ENCODE measurements at regions not wholly inside any gene's neighbourhood (a gene's known extent, or its start where the extent isn't known, plus 50 kb on each side); places are given as distances from the start of the nearest gene placed in this dataset.

DNA sequence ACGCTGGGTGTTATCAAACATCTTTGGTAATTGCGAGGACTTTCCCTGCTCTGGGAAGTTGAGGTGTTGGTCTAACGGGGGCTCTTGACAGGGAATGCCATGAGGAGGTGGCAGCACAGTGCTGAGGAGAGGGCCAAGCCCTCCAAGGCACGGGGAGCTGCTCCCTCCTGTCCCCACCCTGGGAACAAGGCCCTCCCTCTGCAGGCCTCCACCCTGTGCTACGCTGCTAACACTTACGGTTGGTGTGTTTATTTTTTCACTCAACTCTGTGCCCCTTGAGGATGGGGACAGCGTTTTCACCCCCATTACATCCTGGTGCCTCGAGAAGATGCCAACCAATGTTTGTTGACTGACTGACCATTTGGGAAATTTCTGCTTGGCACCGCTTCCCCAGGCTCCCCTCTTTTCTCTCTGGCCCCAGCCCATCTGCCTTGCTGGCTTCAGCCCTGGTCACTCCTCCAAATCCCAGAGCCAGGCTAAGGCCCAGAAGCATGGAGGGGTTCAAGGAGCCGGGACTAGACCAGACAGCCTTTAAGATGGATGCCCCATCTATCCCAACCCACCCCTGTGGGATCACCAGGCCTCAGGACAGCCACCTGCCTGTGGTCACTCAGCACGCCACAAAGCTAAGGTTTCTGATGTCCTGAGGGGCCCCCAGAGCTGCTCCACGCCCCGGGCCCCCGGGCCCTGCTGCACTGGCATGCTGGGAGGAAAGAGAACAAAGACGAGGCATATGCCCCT, 125.7 kb downstream of the BARX1 start:
- no peak for DNase-seq (ENCODE audit: low read depth in 1 of 2, low spot score in 1 of 2)

DNA sequence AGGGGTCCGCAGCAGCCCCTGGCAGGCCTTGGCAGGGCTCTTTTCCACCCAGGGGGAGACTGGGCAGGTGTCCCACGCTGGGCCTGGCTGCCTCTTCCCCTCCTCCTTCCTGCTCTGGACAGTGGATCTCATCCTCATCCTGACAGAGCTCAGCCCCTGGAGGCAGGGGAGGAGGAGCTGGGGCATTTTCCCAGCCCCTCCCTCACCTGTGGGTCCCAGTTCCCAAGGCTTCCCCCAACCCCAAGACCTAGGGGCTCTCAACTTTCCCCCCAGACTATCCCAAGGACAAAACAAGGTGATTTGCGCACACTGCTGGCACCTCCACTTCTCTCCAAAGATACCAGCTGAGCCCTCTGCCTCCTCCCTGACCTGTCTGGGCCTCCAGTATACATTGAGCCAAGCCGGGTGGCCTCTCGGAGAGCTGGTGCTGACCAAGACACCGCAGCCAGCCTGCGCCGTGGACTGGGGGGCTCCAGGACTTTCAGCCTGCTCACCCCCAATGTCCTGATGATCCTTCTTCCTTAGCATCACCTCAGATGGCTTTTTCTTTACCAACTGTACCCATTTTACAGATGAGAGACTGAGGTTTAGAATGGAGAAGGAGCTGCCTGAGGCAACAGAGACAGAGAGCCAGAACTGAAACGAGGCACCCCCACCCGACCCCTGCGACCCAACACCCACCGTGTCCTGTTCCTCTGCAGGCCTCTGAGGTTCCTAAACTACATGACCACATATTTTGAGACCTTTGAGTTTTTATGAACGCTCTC, 126.6 kb downstream of the BARX1 start:
- no peak for DNase-seq (ENCODE audit: low read depth in 1 of 2, low spot score in 1 of 2)

DNA sequence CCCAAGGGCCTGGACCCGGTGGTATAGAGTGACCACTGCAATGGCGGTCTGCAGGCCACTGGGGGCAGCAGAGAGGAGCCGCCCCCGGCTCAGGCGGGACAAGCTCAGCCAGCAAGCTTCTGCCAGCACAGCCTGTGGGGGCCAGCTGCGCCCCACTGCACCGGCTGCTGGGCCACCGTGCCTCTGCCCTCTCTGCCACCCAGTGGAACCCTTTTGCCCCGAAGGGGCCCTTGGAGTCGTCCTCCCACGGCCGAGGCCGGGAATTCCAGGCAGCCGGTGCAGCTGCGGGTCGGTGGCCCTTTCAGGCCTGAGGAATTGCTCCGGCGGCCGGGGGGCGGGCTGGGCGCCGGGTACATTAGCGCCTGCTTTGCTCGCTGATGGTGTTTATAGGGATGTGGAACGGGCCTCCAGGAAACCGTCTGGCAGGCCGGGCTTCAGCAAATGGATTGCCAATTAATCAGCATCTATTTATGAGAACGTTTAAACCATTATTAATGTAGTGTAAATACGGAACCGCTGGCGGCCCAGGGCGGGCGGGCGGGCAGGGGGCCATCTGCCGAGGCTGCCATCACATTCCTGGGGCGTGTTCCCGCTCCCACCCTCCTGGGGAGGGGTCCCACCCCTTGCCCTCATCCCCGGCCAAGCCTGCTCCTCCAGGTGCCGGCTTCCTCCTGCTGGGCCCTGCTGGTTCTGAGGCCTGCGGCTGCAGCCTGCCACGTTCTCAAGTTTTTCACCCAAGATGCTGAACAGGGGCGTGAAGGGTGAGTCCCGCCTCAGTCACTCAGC, 127.4 kb downstream of the BARX1 start:
- DNase-seq (ENCODE audit: low read depth in 1 of 2, low spot score in 1 of 2) = no peak

DNA sequence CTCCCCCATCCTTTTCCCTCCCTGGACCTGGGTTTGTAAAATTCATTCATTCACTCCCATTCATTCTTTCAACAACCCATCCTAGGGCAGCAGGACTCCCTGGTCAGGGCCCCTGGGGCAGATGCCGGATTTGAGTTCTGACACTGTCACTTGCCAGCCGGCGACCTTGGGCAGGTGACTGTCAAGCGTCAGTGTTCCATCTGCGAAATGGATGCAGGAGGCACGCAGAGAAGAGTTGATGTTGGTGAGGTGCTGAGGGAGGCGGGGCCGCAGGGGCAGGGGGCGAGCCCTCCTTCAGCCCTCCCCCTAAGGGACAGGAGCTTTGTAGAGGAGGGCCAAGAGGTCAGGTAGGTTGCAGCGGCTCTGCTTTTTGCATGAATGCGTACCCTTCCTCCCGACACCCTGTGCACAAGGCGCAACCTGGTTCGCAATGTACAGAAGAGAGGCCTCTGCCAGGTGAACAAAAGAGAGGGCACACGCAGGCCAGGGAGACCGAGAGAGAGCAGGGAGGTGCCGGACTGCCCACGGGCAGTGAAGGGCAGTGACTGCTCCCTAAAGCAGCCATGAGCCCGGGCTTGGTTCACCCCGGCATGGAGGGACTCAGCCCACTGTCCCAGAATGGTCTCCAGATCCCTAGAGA, 128.1 kb downstream of the BARX1 start:
- no peak for DNase-seq (ENCODE audit: low read depth in 1 of 2, low spot score in 1 of 2)

DNA sequence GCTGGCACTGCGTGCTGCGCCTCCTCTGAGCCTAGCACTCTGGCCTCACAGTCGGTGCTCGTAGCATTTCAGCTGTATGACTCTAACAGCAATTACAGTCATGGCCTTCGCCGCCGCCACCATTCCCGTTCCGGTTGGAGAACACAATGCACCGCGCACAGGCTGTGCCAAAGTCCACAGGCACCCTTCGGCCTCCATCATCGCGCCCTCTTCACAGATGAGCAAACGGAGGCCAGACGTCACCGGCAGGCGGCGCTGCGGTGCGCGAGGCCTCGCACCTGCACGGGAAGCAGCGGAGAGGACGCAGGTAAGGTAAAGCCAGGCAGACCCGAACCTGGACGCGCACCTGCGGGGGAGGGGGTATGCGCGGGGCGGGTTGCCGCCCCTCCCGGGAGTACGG, 128.9 kb downstream of the BARX1 start:
- DNase-seq (ENCODE audit: low read depth in 1 of 2, low spot score in 1 of 2) = peak in 1 of 2 donors; percentile 25

DNA sequence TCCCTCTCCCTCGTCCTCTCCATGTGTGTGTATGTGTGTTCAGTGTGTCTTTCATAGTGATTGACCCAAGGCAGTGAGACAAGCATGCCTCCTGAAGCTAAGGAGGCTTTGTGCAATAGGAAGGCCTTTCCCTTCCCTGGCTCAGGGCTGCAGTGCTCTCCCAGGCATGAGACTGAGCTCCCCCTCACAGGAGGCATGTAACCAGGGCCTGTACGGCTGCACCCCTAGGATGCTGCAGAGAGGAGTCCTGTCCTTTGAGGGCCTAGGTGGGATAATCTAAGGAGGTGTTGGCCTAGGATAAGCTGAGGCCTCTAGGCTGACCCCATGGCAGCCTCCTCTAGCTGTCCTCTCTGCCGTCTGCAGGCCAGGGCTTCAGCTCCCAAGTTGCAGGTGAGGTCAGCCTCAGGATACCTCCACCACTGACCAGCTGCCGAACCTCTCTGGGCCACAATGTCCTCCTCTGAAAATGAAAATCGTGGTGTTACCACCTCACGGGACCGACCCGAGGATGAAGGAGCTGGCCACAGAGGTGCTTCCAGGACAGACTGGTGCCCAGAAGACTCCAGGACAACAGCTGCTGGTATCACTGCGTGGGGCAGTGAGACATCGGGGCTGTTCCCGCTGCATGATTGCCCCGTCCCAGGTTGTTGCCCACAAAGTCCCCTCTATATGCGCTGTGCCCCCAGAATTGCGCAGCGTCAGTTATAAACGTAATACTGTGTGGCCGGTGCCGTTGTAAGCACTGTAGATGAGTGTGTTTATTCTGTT, 129.6 kb downstream of the BARX1 start:
- no peak for DNase-seq (ENCODE audit: low read depth in 1 of 2, low spot score in 1 of 2)

DNA sequence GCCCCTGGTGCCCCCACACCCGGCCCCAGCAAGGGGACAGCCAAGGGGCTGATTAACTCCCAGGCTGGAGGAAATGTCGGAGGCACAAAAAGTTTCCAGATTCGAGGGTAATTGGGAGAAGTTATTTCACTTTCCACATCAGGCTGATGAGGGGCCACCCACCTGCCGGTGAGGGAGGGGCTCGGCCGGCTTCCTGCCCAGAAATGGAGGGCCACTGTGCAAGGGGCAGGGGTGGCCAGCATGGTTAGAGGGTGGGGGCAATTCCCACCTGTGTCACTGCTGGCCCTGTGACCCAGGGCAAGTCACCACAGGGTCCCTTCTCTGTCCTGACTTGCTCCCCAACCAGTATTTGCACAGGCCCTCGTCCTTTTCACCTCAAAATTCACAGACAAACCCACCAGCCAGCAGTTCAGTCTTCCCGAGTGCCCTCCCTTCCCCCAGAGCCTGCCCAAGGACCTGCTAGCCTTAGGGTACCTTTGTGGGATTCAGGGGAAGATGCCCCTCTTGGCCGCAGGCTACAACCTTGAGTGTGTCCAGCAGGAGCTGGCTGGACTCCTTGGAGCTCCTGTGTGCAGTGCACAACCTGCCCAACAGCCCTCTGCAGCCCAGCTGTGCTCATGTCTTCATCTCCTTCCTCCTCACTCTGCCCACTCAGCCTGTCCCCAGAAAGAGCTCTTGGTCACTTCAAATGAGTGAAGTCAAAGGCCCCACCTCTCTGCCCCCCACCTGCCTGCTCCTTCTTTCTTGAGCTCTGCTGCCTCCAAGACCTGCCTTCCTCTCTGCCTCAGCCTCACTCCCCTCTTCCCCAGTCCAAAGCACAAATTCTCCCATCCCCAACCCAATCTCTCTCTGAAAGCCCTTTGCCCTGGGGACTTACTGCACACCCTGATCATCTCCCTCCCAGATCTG, 130.5 kb downstream of the BARX1 start:
- DNase-seq (ENCODE audit: low read depth in 1 of 2, low spot score in 1 of 2) = no peak

DNA sequence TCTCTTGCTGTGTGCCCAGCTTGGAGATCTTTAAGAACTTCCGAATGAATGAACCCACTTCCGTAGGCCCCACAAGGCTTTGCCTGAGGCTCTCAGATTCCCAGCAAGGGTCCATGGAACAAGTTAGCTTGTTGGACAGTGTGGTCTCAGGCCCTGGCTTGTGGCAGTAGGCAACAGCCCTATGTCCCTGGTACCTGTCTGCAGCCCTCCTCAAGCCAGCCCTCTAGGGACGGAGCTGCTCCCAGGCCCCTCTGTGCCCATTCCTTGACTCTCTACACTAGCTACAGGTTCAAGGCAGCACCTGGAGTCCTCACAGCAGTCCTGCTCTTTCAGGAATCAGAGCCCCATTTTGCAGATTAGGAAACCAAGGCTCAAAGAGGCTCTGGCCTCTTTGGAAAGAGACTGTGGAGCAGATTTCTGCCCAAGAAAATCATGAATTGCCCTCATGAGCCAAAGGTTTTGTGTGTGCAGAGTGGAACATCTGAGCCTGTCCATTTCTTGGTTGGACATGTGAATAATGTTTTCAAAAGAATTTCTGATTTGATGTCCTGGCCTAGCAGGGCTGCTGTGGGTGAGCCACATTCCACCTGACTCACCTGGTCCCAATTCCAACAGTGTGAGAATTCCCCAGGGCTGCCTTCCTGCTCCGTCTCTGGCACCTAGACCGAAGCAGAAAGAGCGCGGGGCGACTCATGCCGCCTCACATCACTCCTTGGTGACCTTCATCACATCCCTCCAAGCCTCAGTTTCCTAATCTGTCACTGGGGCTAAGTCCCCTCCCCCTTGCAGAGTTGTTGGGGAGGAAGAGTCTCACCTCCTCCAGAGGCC, 131.7 kb downstream of the BARX1 start:
- no peak for DNase-seq (ENCODE audit: low read depth in 1 of 2, low spot score in 1 of 2)

DNA sequence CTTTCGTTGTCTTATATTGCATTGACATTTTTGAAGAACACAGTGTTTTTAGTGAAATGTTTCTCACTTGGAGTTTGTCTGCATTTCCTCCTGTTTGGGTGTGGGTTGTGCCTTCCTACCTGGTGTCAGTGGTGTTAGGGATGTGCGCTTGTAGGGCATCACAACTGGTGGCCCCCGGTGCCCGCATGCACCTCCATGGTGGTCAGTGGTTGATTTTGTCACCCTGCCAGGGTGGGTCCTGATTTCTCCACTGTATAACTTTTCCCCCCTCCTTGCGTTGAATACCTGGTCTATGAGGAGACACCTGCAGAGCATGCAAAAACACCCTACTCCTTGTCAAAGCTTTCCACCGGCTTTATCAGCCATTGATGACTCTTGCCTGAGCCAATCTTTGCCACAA, 132.9 kb downstream of the BARX1 start:
- DNase-seq (ENCODE audit: low read depth in 1 of 2, low spot score in 1 of 2) = no peak

DNA sequence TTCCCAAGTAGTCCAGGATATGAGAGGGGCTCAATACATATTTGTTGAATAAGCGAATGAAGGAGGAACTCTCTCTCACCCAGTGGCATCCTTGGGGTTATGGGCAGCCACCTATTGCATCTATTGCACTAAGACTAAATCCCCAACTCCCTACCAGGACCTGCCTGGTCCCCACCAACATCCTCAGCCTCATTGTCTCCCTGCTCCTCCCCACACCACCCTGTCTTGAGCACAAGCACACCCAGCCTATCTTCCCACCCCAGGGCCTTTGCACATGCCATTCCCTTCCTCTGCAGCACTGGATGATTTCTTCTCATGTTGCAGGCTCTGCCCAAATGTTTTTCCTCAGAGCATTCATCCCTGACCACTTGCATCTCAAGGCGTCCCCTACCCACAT, 133.8 kb downstream of the BARX1 start:
- no peak for DNase-seq (ENCODE audit: low read depth in 1 of 2, low spot score in 1 of 2)

DNA sequence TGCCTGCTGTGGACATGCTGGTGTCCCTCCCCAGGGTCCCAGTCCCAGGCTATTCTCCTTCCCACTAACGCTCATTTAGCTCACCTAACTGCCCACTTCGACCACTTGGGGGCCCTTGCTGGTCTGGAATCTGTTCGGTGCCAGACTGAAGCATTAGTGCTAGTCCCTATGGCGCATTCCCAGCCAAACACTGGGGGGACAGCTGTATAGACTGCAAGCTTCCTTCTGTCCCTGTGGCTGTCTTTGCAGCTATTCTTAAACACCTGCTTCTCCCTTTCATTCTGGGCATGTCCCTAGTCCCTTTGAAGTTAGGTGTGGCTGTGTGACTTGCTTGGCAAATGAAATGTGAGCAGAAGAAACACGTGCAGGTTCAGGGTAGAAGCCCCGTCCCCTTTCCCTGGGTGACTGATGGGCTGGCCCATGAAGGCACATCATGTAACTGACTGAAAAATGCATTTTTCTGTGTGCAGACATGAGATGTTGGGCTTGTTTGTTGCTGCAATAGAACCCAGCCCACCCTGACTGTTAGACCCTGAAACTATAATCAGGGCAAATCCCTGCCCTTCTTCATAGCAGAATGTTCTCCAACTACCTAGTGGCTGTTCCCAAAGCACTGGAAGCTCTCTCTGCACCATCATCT, 134.4 kb downstream of the BARX1 start:
- no peak for DNase-seq (ENCODE audit: low read depth in 1 of 2, low spot score in 1 of 2)

DNA sequence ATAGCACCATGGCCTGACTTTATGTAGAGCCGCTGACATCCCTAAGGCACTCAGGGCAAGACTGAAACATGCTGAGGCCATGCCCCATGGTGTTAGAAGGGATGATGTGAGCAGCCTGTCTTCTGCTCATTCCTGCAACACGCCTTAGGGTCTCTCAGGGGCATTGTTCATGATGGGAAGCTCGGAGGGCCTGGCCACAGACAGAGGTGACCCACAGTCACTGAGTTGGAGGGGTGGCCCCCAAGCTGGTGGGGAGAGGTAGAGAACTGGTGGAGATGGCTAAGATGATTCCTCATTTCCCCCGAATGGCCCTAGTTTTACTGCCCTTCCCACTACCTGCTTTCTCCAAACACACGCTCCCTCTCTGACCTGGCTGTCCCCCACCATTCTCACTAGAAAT, 135.2 kb downstream of the BARX1 start:
- DNase-seq (ENCODE audit: low read depth in 1 of 2, low spot score in 1 of 2) = no peak

DNA sequence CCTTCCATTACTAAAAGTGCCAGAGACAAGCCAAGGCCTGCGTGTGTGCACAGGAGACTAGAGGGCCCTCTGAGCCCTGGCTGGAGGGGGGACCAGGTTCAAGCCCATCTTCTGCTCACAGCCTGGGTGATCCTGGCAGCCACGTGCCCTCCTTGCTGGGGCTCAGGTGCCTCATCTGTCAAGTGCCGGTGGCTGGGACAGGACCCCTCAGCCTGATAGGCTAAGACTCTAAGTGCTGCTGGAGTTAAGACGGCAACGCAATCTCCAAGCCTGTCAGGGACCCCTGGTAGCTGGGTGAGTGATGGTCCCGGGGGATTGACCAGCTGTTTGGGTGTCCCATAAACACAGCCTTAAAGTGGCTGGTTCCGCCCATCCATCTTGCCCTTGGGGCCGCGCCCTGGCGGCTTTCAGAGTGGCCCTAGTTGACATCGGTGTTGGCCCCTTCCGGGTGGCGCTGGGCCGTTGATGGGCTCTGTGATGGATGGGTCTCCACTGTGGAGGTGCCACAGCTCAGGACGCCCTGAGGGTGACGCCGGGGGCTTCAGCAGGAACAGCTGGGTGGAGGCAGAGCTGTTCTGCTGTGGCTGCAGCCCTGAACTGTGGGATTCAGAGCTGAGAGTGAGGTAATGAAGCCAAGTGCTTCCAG, 136.2 kb downstream of the BARX1 start:
- no peak for DNase-seq (ENCODE audit: low read depth in 1 of 2, low spot score in 1 of 2)

DNA sequence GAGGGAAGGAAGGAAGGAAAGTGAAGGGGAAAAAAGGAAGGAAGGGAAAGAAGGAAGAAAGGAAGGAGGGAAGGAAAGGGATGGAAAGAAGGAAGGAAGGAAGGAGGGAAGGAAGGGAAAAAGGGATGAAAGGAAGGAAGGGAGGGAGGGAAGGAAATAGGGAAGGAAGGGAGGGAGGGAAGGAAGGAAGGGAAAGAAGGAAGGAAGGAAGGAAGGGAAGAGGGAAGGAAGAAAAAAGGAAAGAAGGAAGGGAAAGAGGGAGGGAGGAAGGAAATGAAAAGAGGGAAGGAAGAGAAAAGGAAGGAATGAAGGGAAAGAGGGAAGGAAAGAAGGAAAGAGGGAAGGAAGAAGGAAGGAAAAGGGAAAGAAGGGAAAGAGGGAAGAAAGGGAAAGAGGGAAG, 136.9 kb downstream of the BARX1 start:
- no peak for DNase-seq (ENCODE audit: low read depth in 1 of 2, low spot score in 1 of 2)

DNA sequence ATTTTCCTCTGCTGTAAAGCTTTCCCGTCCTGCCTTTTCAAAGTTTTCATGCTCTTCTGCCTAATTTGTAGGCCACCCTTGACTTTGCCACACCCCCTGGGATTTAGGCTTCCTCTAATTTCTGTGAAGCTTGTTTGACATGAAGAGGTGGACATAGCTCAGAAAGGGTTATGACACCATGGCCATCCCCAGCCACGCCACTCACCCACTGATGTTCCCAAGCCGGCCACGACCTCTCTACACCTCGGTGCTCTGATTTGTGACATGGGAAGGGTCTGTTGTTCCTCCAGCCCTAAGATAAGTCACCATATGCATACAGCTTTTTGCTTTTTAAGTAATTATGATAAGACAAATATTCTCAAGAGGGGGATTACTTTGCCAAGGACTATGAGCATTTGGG, 139.5 kb downstream of the BARX1 start:
- DNase-seq (ENCODE audit: low read depth in 1 of 2, low spot score in 1 of 2) = no peak

DNA sequence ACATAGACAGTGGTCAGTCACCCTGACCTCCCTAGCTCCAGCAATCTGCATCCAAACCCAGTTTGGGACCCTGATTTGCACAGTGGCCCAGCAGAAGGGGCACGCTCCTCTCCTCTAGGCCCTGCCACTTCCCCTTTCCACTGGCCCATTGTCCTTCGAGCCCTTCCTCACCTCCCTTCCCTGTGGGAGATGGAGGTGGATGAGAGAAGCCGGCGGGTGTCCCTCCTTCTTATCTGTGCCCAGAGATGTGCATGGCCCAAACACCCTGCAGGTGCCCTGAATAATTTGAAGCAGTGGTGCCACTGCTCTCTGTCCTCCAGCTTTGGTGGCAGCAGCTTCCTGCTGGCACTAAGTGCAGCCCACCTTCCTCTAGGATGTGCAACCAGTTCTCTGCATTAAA, 140.0 kb downstream of the BARX1 start:
- DNase-seq (ENCODE audit: low read depth in 1 of 2, low spot score in 1 of 2) = no peak

DNA sequence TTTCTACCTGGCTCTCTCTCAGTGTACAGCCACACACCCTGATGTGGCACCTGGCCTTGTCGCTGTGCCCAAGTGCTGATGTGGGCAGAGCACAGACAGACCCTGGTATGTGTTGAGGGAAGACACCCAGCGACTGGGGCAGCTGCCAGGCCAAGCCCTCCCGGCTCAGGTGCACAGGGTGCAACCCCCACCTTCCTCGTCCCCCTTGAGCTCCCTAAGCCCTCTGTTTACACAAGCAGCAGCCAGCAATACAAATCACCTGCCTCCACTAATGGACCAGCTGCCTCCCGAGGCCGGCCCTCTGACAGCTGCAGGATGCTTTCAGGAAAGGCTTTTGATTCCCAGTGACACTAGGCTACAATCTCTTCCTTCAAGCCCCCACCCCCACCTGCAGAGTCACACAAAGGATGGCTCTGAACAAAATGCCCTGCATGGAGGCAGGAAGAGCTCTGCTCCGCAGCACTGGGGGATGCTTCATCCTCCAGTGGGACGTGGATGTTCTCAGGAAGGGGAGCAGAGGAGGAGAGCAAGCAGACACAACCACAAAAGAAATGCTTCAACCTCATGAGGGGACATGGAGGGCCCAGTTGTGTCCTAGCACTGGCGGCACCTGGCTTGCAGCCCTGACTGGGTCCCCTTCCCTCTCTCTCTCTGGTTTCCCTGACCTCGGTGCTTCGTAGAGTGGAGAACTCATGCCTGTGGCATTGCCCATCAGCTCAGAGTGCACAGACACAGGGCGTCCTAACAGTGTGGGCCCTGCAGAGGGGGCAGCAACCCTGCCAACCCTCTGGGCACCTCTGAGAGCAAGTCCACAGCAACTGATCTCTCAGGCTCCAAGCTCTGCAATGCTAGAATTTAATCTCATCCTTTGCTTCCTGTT, 140.8 kb downstream of the BARX1 start:
- DNase-seq (ENCODE audit: low read depth in 1 of 2, low spot score in 1 of 2) = no peak

Data from activated CD4-positive, alpha-beta T cell treated with anti-CD3 and anti-CD28 coated beads, Interleukin-2, amount 50 U/mL, for 24 hours (primary cell).